ENCODE measurements at regions not wholly inside any gene's neighbourhood (a gene's known extent, or its start where the extent isn't known, plus 50 kb on each side); places are given as distances from the start of the nearest gene placed in this dataset.

DNA sequence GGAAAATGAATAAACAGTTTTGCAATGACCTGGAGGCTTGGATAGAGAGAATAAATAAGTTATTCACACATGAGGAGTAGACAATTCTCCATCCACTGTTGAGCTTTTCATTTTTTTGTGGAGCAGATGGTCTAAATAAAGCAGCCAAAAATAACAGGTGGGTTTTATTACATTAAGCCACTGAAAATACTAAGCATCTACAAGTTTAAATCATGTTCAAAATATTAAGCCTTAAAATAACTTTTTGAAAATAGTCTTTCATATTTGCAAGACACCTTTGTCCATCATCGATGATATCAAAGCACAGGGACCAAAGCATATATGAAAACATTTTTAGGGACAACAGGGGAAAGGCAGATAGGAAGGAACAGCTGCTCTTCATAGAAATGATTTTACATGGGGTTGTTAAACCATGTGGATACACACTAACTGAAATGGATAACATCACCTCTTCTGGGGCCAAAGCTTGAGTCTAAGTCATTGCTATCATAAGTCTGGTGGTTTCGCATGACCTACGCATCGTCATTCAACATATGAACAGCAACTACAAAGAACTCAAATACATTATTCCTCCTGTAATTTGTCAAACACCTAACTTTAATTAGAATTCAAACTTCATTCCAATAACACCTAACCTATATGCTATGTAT lies 197.6 kb upstream of the CHST9 start:
- Histone ChIP-seq H3K9me3 (ENCODE audit: control insufficient read depth, low read depth, low read length) (no peaks in the 10 kb centered on the region), H3K23ac (ENCODE audit: insufficient read length, low read depth, low read length) (no peak overlapping the region), H4K91ac (ENCODE audit: insufficient read length, low read depth, low read length) (no peak overlapping the region), H3K56ac (ENCODE audit: insufficient read length, low read depth, low read length) (no peak overlapping the region), H4K5ac (ENCODE audit: insufficient read length, low read depth, low read length) (no peak overlapping the region), H2BK5ac (ENCODE audit: insufficient read length, low read length) (no peak overlapping the region), H2AK5ac (ENCODE audit: insufficient read length, low read length) (no peak overlapping the region), H2BK120ac (ENCODE audit: low read depth, low read length, poor library complexity, severe bottlenecking) (no peak overlapping the region), H2BK12ac (ENCODE audit: insufficient read length, low read depth, low read length) (no peak overlapping the region), H3K9ac (ENCODE audit: extremely low read depth, insufficient read length, low read length) (no peak overlapping the region), H3K4ac (ENCODE audit: low read depth, low read length) (no peak overlapping the region), H3K79me1 (ENCODE audit: insufficient read depth, low read depth, low read length, poor library complexity, severe bottlenecking) (no peaks in the 10 kb centered on the region), H3K27me3 (ENCODE audit: insufficient read depth, low read length) (no peaks in the 10 kb centered on the region), H3K79me2 (ENCODE audit: insufficient read depth, low read length) (no peaks in the 10 kb centered on the region), H3K4me1 (ENCODE audit: insufficient read depth, low read length) (no peaks in the 10 kb centered on the region), H3K4me2 (ENCODE audit: insufficient read depth, insufficient read length, low read length) (no peak overlapping the region), H3K27ac (ENCODE audit: insufficient read length, low read depth, low read length) (no peak overlapping the region), H4K20me1 (ENCODE audit: control insufficient read depth, insufficient read depth, insufficient read length) (no peaks in the 10 kb centered on the region), H2BK15ac (ENCODE audit: low read depth, low read length) (no peak overlapping the region), H2BK20ac (ENCODE audit: low read depth, low read length, poor library complexity, severe bottlenecking) (no peak overlapping the region), H3K14ac (ENCODE audit: insufficient read depth, low read length) (no peak overlapping the region), H2AFZ (ENCODE audit: low read length) (no peak overlapping the region), H3K18ac (ENCODE audit: insufficient read length, low read depth, low read length) (no peak overlapping the region), H3T11ph (ENCODE audit: low read length) (no peak overlapping the region), H4K8ac (replicated peaks; ENCODE audit: insufficient read length, low read depth, low read length) (no peak overlapping the region), H3K23me2 (ENCODE audit: insufficient read length, low read depth, low read length, poor library complexity, severe bottlenecking) (no peaks in the 10 kb centered on the region)
- TF ChIP-seq, protein P1, sequence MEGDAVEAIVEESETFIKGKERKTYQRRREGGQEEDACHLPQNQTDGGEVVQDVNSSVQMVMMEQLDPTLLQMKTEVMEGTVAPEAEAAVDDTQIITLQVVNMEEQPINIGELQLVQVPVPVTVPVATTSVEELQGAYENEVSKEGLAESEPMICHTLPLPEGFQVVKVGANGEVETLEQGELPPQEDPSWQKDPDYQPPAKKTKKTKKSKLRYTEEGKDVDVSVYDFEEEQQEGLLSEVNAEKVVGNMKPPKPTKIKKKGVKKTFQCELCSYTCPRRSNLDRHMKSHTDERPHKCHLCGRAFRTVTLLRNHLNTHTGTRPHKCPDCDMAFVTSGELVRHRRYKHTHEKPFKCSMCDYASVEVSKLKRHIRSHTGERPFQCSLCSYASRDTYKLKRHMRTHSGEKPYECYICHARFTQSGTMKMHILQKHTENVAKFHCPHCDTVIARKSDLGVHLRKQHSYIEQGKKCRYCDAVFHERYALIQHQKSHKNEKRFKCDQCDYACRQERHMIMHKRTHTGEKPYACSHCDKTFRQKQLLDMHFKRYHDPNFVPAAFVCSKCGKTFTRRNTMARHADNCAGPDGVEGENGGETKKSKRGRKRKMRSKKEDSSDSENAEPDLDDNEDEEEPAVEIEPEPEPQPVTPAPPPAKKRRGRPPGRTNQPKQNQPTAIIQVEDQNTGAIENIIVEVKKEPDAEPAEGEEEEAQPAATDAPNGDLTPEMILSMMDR (conservative IDR thresholded peaks at IDR 0.05): no peak
- DNase-seq: no peak
- Mint-ChIP-seq H3K27me3 (ENCODE audit: low read depth) (no peaks in the 10 kb centered on the region), H3K4me1 (0 out of 4 replicates have a peak, but pooled peaks cover 0 to 3% of the 10 kb centered on the region in 2 experiments), H3K9me3 (no peaks in the 10 kb centered on the region), H3K36me3 (ENCODE audit: insufficient read depth in 1 of 3, low read depth in 3 of 3) (no peaks in the 10 kb centered on the region), H3K4me3 (no peak overlapping the region), H3K27ac (no peak overlapping the region)
- WGBS (ENCODE audit: extremely low coverage, insufficient read length, low lambda C conversion rate): no CpG with 5 or more reads among the region's 4 CpGs
